ENCODE measurements at regions not wholly inside any gene's neighbourhood (a gene's known extent, or its start where the extent isn't known, plus 50 kb on each side); places are given as distances from the start of the nearest gene placed in this dataset.
"Not testable (repeated sequence)": the region's sequence is repeated elsewhere in the genome, so short reads cannot be mapped to it uniquely, and the experiment has no call there.

DNA sequence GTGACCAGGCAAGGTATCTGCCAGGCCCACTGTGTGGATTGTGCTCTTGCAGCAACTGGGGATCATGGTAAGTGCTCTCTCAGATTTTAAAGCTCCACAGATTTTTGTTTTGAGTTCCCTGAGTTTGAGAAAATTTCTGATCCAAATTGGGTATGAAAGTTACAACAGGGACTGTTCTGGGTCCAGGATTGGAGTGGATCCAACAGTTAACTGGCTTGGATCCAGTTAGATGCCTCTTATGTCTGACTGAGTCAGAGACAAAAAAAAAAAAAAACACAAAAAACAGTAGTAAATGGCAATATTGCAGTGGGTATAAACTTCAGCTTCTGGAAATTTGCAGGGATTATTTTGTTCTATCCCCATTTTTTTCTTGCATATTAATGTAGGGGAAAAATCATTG is 598.8 kb downstream of the C12orf50 start:
- H3K27me3 ChIP-seq: no peaks in the 10 kb centered on the region
- no peak overlapping the region for H3K4me3 ChIP-seq
- no peak for DNase-seq
- no peaks in the 10 kb centered on the region for H3K4me1 ChIP-seq
- intact Hi-C loops (cut with DNase I; ENCODE audit: low total_unique reads): no loop called here
- H3K27ac ChIP-seq: no peak overlapping the region
- no peaks in the 10 kb centered on the region for H3K9me3 ChIP-seq
- TF ChIP-seq POLR2A (IDR thresholded peaks at IDR 0.05) (no peak), CTCF (IDR thresholded peaks at IDR 0.05) (no peak)
- no peaks in the 10 kb centered on the region for H3K36me3 ChIP-seq

GRCh38 chr12:87428701-87429277 is 600.4 kb downstream of the C12orf50 start:
- no peaks in the 10 kb centered on the region for H3K9me3 ChIP-seq
- intact Hi-C loops (cut with DNase I; ENCODE audit: low total_unique reads): no loop called here
- no peaks in the 10 kb centered on the region for H3K36me3 ChIP-seq
- no peaks in the 10 kb centered on the region for H3K27me3 ChIP-seq
- H3K4me1 ChIP-seq: no peaks in the 10 kb centered on the region
- DNase-seq: no peak
- no peak overlapping the region for H3K4me3 ChIP-seq
- TF ChIP-seq POLR2A (IDR thresholded peaks at IDR 0.05) (no peak), CTCF (IDR thresholded peaks at IDR 0.05) (no peak)
- no peak overlapping the region for H3K27ac ChIP-seq

DNA sequence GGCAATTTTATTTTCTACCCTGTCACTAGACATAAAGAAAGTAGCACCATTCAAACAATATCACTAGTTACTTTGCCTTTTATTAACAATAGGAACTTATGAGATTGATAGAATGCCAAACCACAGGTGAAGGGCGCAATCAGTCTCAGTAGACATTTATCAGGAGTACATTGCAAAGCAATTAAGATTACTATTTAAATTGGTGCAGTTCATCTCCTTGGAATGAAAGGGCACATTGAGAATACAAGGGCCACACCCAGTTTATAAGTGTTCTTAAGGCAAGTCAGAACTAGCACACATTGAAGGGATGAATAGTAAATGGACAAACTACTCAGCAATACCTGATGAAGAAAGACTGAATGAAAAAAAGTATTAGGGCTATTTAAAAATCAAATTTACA is 601.4 kb downstream of the C12orf50 start:
- intact Hi-C loops (cut with DNase I; ENCODE audit: low total_unique reads): no loop called here
- Histone ChIP-seq H3K4me3 (no peak overlapping the region), H3K9me3 (no peaks in the 10 kb centered on the region), H3K27me3 (no peaks in the 10 kb centered on the region), H3K36me3 (no peaks in the 10 kb centered on the region), H3K27ac (no peak overlapping the region), H3K4me1 (no peaks in the 10 kb centered on the region)
- TF ChIP-seq POLR2A (IDR thresholded peaks at IDR 0.05) (no peak), CTCF (IDR thresholded peaks at IDR 0.05) (no peak)
- no peak for DNase-seq

DNA sequence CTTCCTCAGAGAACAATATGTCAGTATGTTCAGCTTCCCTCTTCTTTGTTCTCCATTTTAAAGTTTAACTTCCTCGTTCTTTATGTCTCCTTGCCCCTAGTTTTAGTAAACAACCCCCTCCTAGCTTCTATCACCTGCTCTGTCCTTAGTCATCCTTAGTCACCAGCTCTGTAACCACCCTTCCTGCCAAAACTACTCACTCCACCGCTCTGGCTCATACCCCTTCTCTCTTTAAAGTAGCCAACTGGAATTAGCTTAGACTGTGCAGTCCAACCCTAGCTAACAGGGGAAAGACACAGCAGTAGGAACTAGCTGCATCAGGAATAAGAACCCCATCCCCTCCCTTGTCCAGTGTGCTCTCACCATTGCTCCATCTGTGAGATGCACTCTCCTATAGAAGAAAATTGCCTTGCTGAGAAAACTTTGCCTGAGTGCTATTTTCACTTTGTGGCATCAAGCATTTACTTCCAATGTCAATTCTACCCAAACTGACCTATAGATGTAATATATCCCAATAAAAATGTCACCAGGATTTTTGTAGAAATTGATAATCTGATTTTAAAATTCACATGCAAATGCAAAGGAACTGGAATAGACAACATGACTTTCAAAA is 603.2 kb downstream of the C12orf50 start:
- TF ChIP-seq POLR2A (IDR thresholded peaks at IDR 0.05) (no peak), CTCF (IDR thresholded peaks at IDR 0.05) (no peak)
- Histone ChIP-seq H3K36me3 (no peaks in the 10 kb centered on the region), H3K27me3 (no peaks in the 10 kb centered on the region), H3K4me1 (no peaks in the 10 kb centered on the region), H3K9me3 (no peaks in the 10 kb centered on the region), H3K27ac (no peak overlapping the region), H3K4me3 (no peak overlapping the region)
- intact Hi-C loops (cut with DNase I; ENCODE audit: low total_unique reads): no loop called here
- no peak for DNase-seq

- H3K27ac ChIP-seq; H3K4me3 ChIP-seq; H3K4me1 ChIP-seq; H3K9me3 ChIP-seq; DNase-seq; H3K36me3 ChIP-seq; H3K27me3 ChIP-seq; intact Hi-C loops (cut with DNase I; ENCODE audit: low total_unique reads): not testable (repeated sequence)
These were observed 608.0 kb downstream of the C12orf50 start for GRCh38 chr12:87421233-87421632.

DNA sequence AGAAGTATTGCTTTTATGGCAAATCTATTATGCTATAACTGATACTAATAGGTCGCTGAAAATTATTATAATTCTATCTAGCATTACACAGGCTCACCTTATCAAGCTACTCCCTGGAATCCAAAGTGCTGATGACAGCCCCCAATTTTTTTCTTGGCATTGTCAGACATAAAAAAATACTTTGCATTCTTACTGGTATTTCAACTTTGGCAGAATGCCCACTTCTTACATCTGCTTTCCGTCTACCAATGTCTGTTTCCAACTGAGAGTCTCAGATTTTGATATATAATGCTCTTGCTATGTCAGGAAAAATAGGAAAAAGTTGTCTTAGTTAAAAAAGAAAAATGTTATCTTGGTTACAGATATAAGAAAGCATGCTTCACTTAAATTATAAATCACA is 615.4 kb downstream of the C12orf50 start:
- intact Hi-C loops (cut with DNase I; ENCODE audit: low total_unique reads): no loop called here
- Histone ChIP-seq H3K36me3 (no peaks in the 10 kb centered on the region), H3K27ac (no peak overlapping the region), H3K27me3 (no peaks in the 10 kb centered on the region), H3K9me3 (no peaks in the 10 kb centered on the region), H3K4me3 (no peak overlapping the region), H3K4me1 (no peaks in the 10 kb centered on the region)
- no peak for TF ChIP-seq POLR2A (IDR thresholded peaks at IDR 0.05)
- no peak for TF ChIP-seq CTCF (IDR thresholded peaks at IDR 0.05)
- DNase-seq: no peak
